ENCODE measurements at regions not wholly inside any gene's neighbourhood (a gene's known extent, or its start where the extent isn't known, plus 50 kb on each side); places are given as distances from the start of the nearest gene placed in this dataset.
"Not testable (repeated sequence)": the region's sequence is repeated elsewhere in the genome, so short reads cannot be mapped to it uniquely, and the experiment has no call there.

DNA sequence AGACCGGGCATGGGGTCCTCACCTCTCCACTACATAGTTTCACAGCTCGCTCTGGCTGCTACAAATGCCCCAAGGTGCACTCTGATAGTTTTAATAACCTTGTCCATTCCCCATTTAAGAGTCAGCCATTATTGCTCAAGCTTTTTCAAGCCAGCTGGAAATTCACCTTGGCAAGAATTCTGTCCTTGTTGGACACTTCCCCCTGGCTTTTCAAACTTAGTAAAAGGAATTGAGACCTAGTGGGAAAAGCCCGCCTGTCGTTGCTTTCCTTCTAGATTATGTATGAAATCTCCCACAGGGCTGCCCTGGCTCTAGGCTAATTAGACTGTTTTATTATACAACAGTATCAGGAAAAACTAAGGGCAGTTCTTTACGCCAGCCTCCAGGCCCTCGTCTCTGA is 293.7 kb upstream of the GADL1 start:
- DNase-seq: no peak

DNA sequence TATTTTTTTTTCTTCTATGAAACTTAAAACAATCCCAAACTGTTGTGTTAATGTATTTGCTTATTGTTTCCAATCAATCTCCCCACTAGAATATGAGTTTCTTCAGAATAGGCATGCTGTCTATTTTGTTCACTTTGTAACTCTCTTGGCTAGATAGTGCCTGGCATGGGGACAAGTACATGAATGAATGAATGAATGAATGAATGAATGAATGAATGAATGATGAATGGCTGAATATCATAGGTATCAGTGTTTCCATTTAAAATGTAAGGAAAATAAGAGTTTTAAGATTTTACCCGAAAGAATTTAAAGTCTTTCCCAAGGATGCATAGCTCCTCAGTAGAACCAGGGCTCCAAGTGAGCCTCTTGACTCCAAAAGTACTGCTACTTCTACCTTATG is 294.9 kb upstream of the GADL1 start:
- no peak for DNase-seq

DNA sequence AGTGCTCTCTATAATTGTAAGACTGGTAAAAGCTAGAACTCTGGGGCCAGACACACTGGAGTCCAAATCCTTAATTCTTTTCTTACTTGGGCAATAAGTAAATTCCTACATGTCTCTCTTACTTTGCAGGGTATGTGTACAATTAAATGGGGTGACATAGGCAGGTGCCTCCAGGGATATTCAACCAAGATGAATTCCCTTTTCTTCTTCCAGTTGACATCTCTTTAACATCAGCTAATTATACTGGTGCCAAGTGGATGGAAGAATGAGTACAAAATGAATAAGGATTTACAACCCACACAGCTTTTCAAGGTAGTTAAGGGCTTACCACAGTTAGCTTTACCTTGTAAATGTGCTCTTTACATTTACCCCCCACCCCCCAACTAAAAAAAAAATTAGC is 295.5 kb upstream of the GADL1 start:
- DNase-seq: no peak

DNA sequence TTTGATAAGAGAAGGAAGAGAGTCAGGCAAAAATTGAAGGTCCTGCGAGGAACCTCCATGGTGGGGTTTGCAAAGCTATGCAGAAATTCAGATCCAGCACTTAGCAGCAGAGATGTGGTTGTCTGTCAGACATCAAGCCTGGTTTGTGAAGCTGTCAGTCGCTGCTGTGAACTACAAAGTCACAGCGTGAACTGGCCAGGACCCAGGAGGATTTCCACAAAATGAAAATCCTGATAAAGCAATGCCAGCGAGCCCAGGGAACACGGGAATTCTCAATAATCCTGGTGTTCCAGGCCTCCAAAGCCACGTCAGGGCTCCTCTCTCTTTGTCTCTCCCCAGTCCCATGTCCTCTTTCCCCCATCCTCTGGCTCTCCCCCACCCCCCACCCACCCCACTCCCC is 296.9 kb upstream of the GADL1 start:
- no peak for DNase-seq

DNA sequence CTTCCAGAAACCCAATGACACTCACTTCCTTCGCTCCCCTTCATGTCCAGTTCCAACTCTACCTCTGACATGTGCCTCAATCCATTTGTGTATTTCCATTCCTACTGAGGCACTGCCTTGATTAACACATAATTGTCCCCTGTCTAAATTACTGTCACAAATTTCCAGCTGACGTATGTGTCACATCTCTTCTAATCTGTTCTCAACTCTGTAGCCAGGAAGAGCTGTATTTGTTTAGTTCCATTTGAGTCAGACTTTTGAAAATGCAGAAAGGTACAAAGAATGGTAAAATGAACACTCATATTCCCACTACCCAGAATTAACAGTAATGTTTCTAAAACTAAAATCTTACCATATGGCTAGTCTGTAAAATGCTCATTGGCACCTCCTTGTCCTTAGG is 299.0 kb upstream of the GADL1 start:
- DNase-seq: no peak

DNA sequence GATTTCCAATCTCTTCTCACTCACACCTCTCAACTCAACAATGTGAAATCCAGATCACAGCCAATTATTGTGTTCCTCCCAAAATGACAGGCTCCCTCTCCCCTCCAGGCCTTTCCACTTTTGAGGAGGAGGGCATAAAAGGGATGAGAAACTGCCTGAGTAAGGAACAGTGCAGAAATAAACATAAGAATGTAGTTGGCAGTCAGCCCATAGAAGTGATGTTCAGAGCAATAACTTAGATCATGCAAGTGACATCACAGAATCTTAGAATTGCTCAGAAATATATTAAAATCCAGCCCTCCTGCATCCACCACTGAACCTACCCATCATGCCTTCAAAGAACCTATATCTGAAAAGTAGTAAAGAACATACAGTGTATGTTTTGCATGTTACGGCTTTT is 299.4 kb upstream of the GADL1 start:
- DNase-seq: no peak

DNA sequence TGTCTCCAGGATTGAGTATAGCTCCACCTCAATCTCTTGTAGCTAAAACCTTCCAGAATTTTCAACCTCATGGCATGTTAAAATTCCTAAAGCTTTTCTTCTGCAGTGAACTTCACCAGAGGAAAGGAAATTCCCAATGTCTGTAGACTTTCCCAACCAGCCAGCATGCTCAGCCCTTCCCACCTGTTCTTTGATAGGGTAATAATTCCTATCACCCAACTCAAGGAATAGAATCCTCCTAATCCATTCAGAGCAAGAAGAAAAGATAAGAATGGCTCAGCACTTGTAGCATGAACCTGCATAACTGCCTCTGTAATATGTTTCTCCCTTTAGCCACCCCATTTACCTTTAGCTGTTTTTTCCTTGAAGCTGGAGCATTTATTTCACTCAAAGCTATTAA is 301.8 kb upstream of the GADL1 start:
- DNase-seq: no peak

DNA sequence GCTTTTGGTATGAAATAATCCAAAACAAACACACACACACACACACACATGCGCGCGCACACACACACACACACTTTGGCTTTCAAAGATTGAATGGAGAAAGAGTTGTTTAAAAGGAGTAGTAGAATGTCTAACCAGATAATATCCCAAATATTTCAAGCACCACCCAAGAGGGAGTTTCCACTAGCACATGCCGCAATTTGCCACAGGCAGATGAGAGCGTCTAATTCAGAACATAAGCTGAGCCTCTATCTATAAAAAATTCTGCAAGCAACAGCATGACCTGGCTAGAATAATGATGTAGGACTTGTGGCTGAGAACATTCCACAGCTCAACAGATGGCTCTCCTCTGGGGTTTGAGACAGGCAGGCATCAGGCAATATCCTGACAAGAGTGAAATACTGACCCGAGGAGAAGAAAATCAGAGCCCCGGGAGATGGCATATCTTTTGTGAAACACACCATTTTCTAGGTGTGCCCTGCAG is 302.5 kb upstream of the GADL1 start:
- DNase-seq: no peak

DNA sequence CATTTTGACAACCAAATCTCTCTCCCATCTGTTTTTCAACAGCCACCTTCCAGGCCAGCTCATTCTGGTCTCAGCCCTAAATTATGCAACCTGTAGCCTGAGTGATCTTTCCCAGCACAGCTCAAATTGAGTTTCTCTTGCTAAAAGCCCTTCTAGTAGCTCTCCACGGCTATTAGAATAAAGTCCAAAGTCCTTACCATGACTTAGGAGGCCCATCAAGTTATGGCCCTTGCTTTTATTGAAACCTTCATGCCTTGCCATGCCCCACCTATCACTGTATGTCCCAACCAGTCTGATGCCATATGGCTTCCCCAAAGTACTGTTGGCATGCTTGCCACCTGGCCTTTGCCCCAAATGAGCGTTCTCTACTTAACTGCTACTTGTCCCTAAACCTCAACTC is 303.5 kb upstream of the GADL1 start:
- DNase-seq: no peak

DNA sequence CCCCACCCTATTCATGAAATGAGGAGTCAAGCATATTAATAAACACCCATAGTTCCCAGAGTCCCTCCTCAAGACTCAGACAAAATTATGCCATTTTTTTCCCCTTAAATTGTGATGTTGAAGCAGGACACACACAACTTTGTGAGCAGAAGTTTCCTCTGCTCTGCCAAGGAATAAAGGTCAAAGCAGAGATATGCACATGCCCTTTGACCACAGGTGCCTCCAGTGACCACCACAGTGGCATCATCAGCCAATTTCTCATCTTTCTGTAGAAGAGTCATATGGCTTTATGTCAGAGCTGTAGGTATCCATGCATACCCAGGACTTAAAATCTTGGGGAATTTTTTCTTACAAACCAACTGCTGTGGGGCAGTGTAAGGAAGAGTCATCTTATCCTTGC is 304.4 kb upstream of the GADL1 start:
- DNase-seq: no peak

DNA sequence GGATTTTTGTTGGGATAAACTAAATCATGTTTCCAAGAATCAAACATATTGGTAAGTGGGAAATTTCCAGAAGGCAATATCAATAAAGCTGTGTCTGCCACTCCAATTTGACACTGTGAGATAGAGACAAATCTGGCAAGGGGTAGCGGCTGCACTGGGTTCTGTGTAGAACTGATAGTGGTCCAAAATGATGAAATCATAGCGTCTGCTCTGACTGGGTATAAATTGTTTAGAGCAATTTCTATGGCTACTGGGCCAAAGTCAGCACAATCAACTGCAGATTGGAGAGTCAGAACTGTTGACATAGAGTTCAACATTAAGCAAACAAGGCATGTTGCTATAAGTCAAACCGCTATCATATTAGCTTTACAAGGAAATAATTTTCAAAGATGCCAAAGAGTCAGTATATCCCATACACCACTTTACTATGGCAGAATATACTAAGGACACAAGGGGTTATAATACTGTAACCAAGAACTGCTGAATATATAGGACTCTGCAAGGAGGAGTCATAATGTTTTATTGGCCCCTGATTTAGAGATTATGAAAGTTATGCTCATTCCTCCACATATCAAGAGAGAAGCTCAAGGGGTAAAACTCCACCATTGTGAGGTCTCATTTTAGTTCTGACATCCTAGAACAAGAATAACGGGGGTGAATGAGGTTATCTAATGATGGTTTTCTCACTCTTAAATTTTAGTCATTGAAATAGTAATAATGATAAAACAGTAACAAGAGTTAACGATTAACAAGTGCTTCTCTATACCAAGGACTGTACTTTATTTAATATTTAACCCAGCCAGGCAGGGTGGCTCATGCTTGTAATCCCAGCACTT is 309.7 kb upstream of the GADL1 start:
- DNase-seq: no peak

DNA sequence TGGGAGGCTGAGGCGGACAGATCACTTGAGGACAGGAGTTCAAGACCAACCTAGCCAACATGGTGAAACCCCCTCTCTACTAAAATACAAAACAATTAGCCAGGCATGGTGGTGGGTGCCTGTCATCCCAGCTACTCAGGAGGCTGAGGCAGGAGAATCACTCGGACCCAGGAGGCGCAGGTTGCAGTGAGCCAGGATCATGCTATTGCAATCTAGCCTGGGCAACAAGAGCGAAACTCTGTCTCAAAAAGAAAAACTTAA is 310.3 kb upstream of the GADL1 start:
- DNase-seq: not testable (repeated sequence)

DNA sequence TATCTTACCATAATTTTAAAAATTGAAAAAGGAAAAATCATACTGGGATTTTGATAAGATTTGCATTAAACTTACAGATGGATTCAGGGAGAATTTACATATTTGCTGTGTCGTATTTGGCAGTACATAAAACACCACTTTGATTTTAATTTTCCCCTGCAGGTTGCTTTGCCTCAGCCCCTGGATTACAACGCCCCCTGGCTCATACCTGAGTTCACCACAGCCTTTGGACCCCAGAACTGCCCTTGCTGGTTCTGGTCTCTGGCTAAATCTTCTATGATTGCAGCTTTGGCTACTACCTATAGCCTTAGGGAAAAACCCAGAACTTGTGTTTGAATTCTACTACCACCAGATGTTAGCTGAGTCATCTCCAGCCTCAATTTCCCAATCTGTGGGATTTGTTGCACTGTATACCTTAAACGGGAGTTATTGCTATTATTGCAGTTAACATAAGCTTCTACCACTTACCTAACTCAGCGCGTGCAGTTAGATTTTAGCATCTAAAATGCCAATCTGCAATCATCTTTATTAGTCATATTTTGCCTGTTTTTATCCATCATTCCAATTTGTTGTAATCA is 315.7 kb upstream of the GADL1 start:
- DNase-seq: no peak

DNA sequence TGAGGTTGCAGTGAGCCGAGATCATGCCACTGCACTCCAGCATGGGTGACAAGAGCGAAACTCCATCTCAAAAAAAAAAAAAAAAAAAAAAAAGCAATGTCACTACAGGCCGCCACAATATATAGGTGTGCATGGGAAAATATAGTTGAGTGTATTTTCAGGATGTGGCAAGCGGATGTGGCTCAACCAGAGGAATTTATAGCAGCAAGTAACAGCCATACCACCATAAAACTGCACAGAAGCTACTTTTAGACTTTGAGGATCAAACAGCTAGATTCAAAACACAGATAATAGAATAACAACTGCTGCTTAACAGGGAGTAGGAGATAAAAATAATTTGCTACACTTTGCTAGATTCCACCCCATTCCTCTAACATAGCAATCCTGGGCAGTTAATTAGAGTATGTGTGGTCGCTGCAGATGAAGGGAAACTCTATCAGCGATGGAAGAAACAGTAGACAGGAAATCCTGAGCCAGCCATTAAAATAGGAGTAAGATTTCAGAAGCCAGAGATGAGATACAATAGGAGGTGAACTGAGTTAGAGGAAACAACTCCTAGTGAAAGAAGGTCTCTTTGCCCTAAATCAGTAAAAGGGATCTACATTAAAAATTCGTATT is 318.7 kb upstream of the STT3B start:
- DNase-seq: peak in 1 of 2 donors; percentile 14

DNA sequence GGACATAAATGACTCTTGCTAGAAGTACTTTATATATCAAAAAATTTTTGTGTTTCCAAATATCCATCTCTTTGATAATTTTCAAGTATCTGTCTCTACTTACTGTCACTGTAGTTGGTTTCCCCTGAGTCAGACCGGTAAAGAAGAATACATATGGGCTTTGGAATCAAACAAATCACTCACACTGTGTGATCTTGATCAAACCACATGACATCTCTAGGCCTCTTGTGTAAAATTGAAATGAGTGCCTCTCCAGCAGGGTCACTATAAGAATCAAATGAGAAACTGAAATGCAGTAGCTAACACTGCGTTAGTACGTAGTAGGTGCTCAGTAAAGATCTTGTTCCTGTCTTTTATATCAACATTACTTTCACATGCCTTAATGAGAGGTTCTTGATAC is 314.6 kb upstream of the STT3B start:
- no peak for DNase-seq

DNA sequence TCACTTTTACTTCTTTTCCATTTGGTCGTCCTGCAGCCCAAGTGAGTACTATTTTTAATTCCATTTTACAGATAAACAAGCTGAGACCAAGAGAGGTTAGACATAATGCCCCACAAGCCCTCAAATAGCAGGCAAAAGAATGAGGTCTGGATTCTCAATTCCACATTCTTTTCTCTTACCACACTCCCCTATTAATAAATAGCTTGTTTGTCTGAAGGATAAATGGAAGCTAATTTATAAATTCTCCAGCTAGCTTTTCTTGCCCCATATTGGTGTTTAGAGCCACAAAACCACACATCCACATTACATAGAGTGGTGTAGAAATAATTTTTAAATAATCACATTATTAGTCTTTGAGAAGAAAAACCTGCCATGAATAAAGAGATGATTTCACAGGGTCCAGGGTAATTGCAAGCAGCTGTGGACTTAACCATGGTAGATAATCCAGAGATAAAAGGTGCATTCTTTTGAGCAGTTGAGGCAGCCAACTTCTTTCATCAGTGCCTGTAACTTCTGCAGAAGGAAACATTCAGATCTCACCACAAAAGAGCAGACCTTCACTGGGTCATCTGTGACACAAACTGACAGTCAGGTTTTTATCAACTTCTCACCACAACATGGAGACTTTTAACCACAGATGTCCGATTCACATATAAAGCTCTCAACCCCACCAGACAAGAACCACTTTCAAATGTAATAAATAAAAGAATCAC is 313.4 kb upstream of the STT3B start:
- DNase-seq: no peak

DNA sequence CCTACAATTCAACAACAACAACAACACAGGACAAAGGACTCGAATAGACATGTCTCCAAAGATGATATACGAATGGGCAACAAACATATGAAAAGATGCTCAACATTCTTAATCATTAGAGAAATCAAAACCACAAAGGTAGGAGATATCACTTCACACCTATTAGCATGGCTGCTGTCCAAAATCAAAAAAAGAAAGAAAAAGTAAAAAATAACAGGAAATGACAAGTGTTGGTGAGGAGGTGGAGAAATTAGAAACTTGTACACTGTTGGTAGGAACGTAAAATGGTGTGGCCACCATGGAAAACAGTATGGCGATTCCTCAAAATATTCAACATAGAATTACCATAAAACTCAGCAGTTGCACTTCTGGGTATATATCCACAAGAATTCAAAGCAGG is 312.3 kb upstream of the STT3B start:
- no peak for DNase-seq

DNA sequence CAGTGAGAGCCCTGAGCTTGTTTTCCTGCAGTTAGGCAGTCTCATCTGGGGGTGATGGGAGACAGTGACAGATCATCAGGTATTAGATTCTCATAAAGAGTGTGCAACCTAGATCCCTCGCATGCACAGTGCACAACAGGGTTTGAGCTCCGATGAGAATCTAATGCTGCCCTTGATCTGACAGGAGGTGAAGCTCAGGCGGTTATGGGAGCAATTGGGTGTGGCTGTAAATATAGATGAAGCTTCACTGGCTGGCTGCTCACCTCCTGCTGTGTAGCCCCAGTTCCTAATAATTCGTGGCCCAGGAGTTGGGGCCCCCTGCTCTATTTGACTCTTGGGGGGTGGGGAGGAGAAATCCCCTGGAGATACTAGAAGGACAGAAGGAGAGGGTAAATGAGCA is 309.4 kb upstream of the STT3B start:
- DNase-seq: no peak

DNA sequence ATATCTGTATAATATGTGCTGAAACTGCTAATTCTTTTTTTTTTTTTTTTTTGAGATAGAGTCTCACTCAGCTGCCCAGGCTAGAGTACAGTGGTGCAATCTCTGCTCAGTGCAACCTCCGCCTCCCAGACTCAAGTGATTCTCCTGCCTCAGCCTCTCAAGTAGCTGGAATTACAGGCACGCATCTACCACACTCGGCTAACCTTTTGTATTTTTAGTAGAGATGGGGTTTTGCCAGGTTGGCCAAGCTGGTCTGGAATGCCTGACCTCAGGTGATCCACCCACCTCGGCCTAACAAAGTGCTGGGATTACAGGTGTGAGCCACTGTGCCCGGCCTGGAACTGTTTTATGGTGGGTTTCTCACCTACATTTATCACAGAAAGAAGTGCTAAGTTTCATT is 307.8 kb upstream of the STT3B start:
- DNase-seq: no peak

DNA sequence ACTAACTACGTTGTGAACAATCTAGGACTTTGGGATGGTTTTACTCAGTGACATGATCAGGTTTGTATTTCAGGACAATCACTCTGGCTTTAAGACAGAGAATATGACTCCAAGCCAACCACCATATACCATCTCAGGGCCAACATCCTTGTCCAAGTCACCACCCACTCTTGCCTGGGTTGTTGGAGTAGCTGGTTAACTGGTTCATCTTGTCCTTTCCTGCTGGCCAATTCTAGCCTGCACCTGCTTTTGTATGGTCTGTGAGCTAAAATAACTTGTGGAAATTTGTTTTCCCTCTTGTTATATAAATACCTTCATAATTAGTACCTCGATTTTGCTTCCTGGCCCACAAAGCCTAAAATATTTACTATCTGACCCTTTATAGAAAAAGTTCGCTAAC is 306.8 kb upstream of the STT3B start:
- DNase-seq: no peak

DNA sequence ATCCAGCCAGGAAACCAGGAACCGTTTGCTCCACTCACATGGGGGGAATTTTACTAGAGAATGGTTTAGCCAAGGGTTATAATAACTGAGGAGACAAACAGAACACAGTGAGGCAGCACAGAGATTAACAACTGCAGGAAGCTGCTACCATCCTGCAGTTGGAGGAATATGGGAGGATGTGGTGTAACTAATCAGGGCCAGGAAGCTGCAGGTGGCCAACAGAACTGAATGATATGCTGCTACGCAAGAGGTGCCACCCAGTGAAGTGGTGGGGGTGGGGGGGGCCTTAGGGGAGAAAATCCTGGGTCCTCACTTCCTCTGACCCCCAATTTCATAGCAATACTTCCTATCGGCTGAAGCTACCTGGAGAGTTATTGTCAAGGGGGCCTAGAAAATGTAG is 306.4 kb upstream of the STT3B start:
- peak in 1 of 2 donors; percentile 55 for DNase-seq

DNA sequence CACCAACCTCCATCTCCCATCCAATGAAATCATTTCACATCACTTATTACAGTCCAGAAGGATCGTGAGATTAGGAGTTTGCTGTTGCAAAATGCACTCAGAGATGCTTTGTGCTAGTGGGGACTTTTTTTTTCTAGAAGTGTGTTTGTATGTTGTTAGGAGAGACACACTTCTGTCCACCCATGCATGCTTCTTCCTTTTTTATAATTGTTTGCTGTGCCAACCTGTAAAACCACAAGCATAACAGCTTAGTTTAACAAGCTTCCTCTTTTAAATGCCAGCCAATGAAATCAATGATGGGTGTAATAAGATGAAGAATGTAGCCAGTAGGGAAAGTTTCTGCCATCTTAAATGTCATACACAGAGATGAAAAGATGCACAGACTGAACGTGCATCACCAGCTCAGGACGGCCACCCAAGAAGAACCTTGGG is 305.6 kb upstream of the STT3B start:
- peak in 1 of 2 donors; percentile 91 for DNase-seq

DNA sequence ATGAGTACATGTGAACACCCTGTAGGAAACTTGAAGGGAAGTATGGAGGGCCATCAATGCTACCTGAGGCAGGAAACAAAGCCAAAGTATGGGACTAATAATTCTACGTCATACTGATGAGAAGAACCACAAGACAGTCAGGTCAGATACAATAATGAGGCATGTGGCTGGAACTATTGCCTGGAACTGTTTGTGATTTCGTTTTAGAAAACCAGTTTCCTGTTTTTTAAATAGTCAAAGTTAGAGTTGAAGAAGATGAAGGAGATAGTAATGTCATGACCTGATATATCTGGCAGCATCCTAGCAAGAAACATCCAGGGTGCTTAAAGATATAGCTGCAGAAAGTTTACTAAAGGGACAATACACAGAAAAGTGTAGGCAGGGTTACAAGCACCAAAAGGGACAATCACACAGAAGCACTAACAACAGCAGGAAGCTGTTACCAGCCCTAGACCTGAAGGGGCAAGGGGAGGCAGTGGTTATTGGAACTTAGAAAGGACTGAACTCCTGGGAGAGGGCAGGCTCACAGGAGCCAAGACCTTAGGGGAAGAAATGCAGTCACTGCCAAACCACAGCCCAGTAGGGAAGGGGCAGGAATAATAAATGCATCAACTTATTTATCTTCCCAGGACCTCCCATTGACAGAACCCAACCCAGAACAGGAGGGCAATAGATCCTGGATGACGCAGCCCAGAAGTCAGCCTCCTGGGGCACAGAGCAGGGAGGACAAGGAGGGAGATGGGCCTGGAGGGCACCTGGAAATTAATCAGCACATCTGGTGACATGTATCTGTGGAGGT is 302.1 kb upstream of the STT3B start:
- no peak for DNase-seq

Data from bone marrow (tissue), 2 donors.